ENCODE measurements at regions not wholly inside any gene's neighbourhood (a gene's known extent, or its start where the extent isn't known, plus 50 kb on each side); places are given as distances from the start of the nearest gene placed in this dataset.

- no peak for TF ChIP-seq POLR2A (IDR thresholded peaks at IDR 0.05)
- no peak for TF ChIP-seq CTCF (IDR thresholded peaks at IDR 0.05)
Observed at GRCh38 chr13:111021270-111021669, 93.8 kb upstream of the ARHGEF7 start.
